D721Med (cell line): ENCODE measurements at regions not wholly inside any gene's neighbourhood (a gene's known extent, or its start where the extent isn't known, plus 50 kb on each side); places are given as distances from the start of the nearest gene placed in this dataset.

Experiments
- DNase-seq: peaks from one replicate; pipeline ENCODE4 v3.0.0; 2011; ENCODE audit warnings: low spot score; ENCODE audit not compliant: insufficient read length
- FAIRE-seq: peaks from 2 replicates; lab custom pipeline; 2011; peaks lifted over from hg19 to GRCh38; lab: Jason Lieb, UNC
- TF ChIP-seq, protein P1 (sequence below): IDR thresholded peaks from 2 replicates; pipeline ENCODE4 v1.5.1; 2012; ENCODE audit warnings: mild to moderate bottlenecking, control low read depth; ENCODE audit not compliant: insufficient read depth; ENCODE audit errors: missing control alignments

DNA sequence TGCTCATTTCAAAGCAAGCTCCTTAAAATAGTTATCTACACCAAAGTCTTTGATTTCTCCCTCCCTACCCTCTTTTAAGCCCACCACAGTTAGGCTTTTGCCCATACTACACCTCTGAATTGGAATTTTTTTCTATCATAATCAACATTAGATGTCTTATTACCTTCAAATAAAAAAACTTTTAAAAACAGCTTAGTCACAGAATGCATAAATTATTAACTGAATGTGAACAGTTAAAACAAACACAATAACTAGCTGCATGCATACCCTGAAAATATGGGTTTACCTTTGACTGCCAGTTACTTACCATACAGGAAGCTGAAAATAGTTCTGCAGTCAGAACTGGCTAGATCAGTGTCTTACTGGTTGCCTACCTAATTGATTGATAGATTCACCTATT lies 210.9 kb downstream of the TGFB2 start:
- FAIRE-seq = no peak

DNA sequence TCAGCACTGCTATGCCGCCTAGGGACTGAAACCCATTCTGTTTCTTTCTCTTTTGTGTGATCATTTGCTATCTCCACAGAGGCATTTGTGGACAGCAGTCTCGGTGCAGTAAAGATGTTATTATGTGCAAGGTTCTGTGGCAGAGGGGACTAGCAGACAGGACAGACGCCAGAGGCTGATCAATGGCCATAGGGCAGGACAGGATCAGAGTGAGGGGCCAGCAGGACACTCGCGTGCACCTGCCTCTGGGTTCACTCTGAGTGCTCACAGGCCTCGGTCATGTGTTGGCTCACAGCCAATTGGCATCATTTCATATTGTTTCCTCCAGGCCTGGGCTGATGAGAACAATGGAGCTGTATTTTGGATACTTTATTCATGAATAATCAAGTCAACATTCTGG lies 212.6 kb downstream of the TGFB2 start:
- DNase-seq = no peak
- FAIRE-seq = no peak
- TF ChIP-seq, protein P1, sequence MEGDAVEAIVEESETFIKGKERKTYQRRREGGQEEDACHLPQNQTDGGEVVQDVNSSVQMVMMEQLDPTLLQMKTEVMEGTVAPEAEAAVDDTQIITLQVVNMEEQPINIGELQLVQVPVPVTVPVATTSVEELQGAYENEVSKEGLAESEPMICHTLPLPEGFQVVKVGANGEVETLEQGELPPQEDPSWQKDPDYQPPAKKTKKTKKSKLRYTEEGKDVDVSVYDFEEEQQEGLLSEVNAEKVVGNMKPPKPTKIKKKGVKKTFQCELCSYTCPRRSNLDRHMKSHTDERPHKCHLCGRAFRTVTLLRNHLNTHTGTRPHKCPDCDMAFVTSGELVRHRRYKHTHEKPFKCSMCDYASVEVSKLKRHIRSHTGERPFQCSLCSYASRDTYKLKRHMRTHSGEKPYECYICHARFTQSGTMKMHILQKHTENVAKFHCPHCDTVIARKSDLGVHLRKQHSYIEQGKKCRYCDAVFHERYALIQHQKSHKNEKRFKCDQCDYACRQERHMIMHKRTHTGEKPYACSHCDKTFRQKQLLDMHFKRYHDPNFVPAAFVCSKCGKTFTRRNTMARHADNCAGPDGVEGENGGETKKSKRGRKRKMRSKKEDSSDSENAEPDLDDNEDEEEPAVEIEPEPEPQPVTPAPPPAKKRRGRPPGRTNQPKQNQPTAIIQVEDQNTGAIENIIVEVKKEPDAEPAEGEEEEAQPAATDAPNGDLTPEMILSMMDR = no peak

More for the DNA sequence above, 210.9 kb downstream of the TGFB2 start:
- TF ChIP-seq, protein P1 = no peak
- DNase-seq = no peak

DNA sequence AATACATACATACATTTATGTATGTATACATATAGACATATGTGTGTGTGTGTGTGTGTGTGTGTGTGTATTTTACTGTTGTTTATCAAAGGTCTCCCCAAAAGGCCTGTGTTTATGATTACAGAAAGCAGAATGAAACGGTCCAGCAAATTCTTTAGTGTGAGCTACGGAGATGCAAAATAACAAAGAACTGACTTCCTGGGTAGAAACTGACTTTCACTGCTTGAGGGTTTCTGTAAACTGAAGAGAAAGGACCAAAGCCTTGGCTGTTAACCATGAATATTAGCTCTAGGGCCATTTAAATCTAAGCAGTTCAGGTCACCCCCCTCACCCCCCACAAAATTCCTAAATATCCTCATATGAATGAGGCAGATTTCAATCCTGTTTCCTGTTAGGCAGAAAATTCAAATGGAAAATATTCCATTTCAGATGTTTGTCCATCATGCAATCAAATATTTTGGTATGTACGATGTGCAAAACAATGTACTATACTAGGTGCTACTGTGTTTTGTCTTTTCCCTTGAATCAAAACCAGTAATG lies 213.2 kb downstream of the TGFB2 start:
- FAIRE-seq (no peak), DNase-seq (no peak)
- TF ChIP-seq, protein P1 = no peak

DNA sequence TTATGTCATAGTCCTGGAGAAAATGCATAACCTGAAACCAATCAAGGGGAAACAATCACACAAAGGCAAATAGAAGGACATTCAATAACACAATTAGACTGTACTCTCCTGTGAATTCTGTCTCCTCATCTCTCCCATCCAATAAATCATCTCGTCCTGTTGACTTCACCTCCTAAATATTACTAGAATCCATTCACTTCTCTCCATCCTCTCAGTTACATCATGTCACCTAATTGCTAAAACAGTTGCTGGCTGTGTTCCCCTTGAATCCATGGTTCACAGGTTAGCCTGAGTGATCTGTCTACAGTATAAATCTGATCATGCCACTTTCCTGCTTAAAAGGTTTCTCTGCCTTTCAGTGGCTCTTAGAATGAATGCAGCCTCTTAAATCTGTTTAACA lies 220.2 kb downstream of the TGFB2 start:
- TF ChIP-seq, protein P1 = no peak
- DNase-seq = no peak
- no peak for FAIRE-seq

DNA sequence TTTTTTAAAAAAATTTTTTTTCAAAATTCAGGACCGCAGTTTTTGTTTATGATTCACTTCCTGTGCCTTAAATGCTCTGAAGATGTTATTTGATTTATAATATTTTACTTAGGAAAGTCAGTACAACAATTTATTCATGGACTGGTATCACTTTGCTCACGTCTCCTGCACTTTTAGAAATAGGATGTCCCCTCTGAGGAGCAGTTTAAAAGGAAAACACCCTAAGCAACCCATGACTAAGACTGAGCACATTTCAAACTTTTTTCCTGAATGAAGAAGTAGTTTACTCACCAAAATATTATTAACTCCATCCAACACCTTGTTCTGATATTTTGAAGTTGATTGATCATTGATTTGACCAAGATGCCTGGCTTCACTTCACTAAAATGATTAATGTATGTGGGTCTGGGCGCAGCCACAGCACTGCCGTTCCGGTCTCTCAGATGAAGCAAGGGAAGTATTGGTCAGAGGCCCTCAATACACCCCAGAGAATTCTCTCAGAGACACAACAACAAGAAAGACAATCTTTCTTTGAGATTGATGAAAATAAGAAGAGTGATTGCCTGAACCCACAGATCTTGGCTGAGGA lies 223.9 kb downstream of the TGFB2 start:
- DNase-seq (no peak), FAIRE-seq (no peak)
- TF ChIP-seq, protein P1 = no peak

DNA sequence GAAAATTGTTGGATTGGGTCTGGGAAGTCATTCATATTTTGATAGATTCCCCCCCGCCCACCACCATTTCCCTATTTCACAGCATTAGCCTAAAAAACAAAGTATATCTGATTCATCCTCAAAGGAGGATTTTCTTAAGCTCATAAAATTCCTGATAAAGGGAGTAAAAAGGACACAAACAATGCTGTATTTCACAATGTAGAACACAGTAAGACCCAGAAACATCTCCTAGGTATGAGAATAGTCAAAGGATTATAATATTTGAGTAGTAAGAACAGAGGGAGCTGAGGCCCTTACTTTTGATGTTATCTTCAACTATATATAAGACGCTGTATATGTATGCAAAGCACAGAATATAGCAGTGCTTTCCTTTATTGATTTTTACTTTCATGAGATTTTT lies 225.3 kb downstream of the TGFB2 start:
- FAIRE-seq = no peak
- no peak for DNase-seq
- TF ChIP-seq, protein P1 = no peak

DNA sequence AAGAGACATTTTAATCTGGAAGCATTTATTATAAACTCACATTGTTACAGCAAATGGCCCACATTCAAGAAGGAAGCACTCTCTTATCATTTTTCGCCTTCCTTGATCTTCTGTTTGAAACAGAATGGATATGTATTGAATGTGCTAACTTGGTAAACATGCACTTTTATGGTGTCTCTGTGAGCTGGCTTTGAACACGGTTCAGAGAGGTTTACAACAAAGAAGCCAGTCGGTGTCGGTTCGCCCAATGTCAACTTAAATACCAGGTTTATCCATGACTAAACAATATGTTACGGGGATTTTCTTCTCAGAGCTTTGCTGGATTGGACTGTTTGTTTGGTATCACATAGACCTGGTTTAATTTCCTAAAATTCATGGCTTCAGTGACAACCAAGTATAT lies 226.4 kb downstream of the TGFB2 start:
- DNase-seq (no peak), FAIRE-seq (peak; percentile 32)
- TF ChIP-seq, protein P1 = no peak
